Stimulated activated CD4-positive, alpha-beta T cell treated with anti-CD3 and anti-CD28 coated beads, Interleukin-2, amount 100 ng/mL, for 48 hours (primary cell): ENCODE measurements at regions not wholly inside any gene's neighbourhood (a gene's known extent, or its start where the extent isn't known, plus 50 kb on each side); places are given as distances from the start of the nearest gene placed in this dataset.
"Not testable (repeated sequence)": the region's sequence is repeated elsewhere in the genome, so short reads cannot be mapped to it uniquely, and the experiment has no call there.

Source experiments
- DNase-seq, 2 donors: peaks; one replicate each; pipeline ENCODE4 v3.0.0-alpha.2; 2020

- DNase-seq = no peak
These were observed 109.8 kb upstream of the HDX start for GRCh38 chrX:84611843-84612636.

DNA sequence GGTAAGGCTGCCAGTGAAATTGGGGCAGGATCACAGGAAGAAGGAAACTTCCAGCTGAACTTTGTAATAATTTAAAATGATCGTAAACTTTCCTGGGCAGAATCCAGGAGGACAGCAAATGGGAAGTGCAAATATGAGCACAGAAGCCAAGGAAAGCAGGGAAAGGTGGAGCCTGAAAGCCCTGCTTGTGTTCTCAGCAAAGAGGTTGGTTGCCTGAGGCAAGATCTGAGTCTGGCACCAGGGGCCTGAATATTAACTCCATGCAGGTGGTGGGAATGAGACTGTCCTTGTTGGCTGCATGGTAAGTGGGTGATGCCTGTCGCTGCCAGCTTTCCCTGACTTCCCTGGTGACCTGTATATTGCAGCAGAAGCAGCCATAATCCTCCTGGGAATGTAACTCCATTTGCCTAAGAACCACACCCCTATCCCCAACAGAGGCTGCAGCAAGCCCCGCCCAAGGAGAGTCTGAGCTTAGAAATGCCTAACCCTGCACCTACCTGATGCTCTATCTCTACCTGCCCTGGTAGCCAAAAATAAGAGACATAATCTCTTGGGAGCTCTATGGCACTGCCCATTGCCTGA, 132.0 kb upstream of the HDX start:
- DNase-seq = no peak

- DNase-seq = no peak
These were observed 163.8 kb upstream of the HDX start for GRCh38 chrX:84666086-84666485.

- no peak for DNase-seq
These were observed 188.0 kb upstream of the HDX start for GRCh38 chrX:84690228-84690627.

GRCh38 chrX:84709987-84710386, 207.7 kb upstream of the HDX start:
- no peak for DNase-seq

DNA sequence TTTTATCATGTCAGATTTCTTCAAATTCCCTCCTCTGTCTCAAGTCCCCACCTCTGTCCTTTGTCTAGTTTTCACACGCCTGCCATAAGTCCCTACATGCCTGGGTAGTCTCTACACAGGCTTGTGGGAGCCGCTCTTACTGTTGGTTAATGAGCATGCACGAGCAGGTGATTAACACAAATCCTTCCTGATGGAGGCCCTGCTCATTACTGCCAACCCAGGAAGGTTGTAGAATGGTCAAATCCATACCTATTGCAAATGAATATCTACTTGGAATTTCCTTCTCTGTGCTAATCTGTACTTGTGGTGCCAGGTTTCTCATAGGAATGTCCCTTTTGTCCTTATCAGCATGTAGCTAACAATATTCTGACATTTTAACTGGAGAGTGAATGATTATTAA, 208.4 kb upstream of the HDX start:
- no peak for DNase-seq

- no peak for DNase-seq
These were observed 210.4 kb upstream of the HDX start for GRCh38 chrX:84712621-84713020.

GRCh38 chrX:84715315-84715714, 213.1 kb upstream of the HDX start:
- DNase-seq = no peak

- DNase-seq = no peak
These were observed 215.1 kb upstream of the HDX start for GRCh38 chrX:84717343-84717742.

DNA sequence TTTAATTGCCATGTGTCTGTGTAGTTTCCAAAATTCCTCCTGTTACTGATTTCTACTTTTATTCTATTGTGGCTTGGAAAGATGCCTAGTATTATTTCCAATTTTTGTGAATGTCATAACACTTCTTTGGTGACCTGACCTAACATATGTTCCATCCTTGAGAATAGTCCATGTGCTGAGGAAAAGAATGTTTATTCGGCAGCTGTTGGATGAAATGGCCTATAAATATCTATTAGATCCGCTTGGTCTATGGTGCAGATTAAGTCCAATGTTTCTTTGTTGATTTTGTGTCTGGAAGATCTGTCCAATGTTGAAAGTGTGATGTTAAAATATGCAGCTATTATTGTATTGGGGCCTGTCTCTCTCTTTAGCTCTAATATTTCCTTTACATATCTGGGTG, 219.2 kb upstream of the HDX start:
- DNase-seq = no peak

DNA sequence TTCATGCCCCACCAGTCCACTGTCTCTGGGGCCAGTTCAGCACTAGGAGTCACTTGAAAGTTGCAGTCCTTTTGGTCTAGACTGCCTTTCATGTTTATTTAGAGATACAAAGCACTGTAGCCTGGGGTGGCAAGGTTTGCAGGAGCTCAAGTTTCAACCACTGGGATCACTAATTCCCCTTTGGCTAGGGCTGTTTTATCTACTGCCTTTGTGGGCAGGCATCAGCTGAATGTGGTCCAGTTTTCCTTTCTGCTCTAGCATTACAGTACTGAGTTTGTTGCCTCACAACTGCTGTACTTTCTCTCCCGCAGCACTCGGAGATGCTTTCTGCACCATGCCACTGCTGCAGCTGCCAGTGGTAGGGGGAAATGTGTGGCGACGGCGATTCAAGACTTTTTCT, 222.3 kb upstream of the HDX start:
- no peak for DNase-seq

GRCh38 chrX:84729408-84729807, 227.2 kb upstream of the HDX start:
- DNase-seq = no peak

- peak in 1 of 2 donors; percentile 8 for DNase-seq
These were observed 227.6 kb upstream of the HDX start for GRCh38 chrX:84729809-84730208.

- DNase-seq = no peak
These were observed 232.8 kb upstream of the HDX start for GRCh38 chrX:84735025-84735424.

- DNase-seq = no peak
These were observed 235.2 kb upstream of the HDX start for GRCh38 chrX:84737471-84737871.

GRCh38 chrX:84747516-84747915, 245.3 kb upstream of the HDX start:
- DNase-seq = no peak

- no peak for DNase-seq
These were observed 246.9 kb upstream of the HDX start for GRCh38 chrX:84748965-84749656.

GRCh38 chrX:84760560-84760959, 243.1 kb upstream of the APOOL start:
- no peak for DNase-seq

DNA sequence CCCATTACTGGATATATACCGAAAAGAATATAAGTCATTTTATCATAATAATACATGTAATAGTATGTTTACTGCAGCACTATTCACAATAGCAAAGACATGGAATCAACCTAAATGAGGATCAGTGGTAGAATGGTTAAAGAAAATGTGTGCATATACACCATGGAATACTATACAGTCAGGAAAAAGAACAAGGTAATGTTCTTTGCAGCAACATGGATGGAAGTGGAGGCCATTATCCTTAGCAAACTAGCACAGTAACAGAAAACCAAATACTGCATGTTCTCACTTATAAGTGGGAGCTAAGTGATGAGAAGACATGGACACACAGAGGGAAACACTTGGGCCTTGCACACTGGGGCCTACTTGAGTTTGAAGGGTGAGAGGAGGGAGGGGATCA, 207.4 kb upstream of the APOOL start:
- DNase-seq = no peak

- DNase-seq = no peak
These were observed 172.8 kb upstream of the APOOL start for GRCh38 chrX:84830836-84831235.

GRCh38 chrX:84846541-84846940, 157.1 kb upstream of the APOOL start:
- not testable (repeated sequence) for DNase-seq

DNA sequence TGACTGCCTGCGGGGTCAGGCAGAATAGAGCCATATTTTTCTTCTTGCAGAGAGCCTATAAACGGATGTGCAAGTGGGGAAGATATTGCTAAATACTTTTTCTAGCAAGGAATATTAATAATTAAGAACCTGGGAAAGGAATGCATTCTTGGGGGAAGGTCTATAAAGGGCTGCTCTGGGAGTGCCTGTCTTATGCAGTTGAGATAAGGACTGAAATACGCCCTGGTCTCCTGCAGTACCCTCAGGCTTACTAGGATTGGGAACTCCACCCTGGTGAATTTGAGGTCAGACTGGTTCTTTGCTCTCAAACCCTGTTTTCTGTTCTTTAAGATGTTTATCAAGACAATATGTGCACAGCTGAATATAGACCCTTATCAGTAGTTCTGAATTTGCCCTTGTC, 152.5 kb upstream of the APOOL start:
- DNase-seq = not testable (repeated sequence)

DNA sequence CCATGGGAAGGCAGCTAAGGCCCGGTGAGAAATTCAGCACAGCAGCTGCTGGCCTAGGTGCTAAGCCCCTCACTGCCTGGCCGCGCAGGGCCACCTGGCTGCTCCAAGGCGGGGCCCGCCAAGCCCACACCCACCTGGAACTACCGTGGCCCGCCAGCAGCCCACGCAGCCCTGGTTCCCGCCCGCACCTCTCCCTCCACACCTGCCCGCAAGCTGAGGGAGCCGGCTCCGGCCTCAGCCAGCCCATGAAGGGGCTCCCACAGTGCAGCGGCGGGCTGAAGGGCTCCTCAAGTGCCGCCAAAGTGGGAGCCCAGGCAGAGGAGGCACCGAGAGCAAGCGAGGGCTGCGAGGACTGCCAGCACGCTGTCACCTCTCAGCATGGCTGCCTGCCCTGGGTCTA, 146.9 kb upstream of the APOOL start:
- DNase-seq = not testable (repeated sequence)

GRCh38 chrX:84858771-84859170, 144.9 kb upstream of the APOOL start:
- DNase-seq = not testable (repeated sequence)
